ENCODE measurements at regions not wholly inside any gene's neighbourhood (a gene's known extent, or its start where the extent isn't known, plus 50 kb on each side); places are given as distances from the start of the nearest gene placed in this dataset.
"Not testable (repeated sequence)": the region's sequence is repeated elsewhere in the genome, so short reads cannot be mapped to it uniquely, and the experiment has no call there.

GRCh38 chr5:143524338-143524945 lies 121.0 kb upstream of the NR3C1 start:
- DNase-seq, result no peak

- no peak for DNase-seq
Measured at GRCh38 chr5:143521846-143522400, 118.4 kb upstream of the NR3C1 start.

DNA sequence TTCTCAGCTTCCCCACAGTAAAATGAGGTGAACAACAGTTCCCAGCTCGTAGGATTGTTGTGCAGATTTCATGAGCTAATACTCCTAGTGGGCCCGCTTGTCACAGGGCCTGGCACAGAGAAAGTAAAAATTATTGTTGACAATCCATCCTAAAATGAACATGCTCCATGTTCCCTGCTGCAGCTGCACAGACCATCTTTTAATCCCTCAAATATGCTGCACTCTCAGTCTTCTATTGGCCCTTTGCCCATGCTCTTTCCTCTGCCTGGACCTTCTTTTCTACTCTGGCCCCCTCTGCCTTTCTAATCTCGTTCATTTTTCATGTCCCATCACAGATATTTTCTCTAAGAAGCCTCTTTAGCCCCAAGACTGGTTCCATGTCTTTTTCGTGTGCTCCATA lies 117.7 kb upstream of the NR3C1 start:
- DNase-seq, result no peak

DNA sequence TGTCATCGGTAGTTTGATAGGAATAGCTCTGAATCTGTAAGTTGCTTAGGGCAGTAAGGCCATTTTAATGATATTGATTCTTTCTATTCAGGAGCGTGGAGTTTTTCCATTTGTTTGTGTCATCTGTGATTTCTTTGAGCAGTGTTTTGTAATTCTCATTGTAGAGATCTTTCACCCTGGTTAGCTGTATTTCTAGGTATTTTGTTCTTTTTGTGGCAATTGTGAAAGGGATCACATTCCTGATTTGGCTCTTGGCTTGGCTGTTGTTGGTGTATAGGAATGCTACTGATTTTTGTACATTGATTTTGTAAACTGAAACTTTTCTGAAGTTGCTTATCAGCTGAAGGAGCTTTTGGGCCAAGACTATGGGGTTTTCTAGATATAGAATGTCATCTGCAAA lies 115.7 kb upstream of the NR3C1 start:
- not testable (repeated sequence) for DNase-seq

GRCh38 chr5:143517824-143518223 lies 114.3 kb upstream of the NR3C1 start:
- not testable (repeated sequence) for DNase-seq

DNA sequence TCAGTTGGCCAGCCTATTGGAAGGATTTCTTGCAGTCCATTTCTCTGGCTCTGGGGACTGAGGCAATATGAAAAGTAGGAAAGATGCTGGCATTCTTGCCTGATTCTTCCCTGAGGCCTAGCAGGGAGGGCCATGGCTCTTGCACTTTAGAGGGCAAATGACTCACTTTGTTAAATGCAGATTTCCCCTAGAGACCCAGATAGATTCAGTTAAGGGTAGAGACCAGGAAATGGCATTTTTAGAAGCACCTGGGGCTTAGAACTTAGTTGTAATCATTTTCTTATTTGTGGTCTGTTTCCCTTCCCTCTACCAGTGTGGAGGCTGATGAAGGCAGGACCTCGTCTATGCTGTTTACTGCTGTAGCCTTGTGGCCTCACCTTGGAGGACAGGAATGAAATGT lies 112.8 kb upstream of the NR3C1 start:
- DNase-seq, result no peak

DNA sequence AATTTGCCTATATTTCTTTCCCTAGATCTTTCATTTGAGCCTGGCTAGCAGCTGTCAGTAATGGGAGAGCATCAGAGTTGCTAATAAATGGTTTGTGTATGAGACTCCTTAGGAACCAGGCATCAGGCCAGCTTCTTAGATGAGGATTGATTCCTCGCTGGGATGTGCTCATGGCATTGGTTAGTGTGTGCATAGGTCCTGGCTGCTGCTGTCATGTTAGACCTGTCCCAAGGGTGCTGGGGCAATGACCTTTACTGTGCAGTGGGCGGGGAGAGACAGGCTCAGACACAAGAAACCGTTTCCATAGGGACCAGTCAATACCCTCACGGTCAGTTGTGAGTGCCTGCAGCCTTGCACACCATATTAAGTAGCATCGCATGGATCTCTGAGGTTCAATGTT lies 112.3 kb upstream of the NR3C1 start:
- DNase-seq, result no peak

GRCh38 chr5:143514616-143515335 lies 111.3 kb upstream of the NR3C1 start:
- no peak for DNase-seq

- no peak for DNase-seq
Measured at GRCh38 chr5:143513720-143514119, 110.2 kb upstream of the NR3C1 start.

- no peak for DNase-seq
Measured at GRCh38 chr5:143511736-143512135, 108.2 kb upstream of the NR3C1 start.

DNA sequence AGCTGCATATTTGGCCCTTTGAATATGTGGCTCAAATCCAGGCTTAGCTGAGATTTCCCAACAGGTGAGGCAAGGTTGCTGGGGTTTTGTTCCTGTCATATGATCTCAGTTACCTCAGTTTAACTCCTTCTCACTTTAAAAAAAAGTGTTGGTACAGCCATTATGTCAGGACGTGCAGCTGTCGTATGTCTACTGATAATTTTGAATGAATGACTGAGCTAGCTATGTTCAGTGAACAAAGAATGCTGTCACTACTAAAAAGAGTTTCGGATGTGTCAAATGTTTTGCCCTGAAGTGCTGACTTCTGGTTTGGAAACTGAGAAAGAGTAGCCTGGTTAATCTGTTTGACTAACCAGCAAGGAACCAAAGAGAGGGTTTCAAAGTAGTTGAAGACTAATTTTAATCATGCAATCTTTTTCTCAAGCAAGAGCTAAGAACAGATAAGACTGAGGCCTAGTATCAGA lies 106.3 kb upstream of the NR3C1 start:
- no peak for DNase-seq

GRCh38 chr5:143506836-143507552 lies 103.5 kb upstream of the NR3C1 start:
- DNase-seq, result peak; percentile 10

DNA sequence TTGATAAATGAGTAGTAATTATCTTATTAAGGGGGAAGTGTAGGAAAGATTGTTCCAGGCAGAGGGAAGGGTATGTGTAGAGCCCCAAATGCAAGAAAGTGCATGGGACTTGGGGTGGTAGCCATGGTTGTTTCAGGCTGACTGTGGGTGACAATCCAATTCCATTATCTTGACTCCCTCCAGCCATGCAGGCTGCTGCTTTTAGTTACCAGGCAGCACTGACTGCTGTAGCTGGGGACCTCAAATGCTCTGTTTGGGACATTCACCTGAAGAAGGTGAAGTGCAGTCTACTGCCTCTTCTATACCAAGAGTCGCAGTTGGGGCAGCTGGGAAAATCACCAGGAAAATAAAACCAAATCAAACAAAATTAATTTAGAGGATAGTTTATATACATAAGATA lies 102.4 kb upstream of the NR3C1 start:
- no peak for DNase-seq

DNA sequence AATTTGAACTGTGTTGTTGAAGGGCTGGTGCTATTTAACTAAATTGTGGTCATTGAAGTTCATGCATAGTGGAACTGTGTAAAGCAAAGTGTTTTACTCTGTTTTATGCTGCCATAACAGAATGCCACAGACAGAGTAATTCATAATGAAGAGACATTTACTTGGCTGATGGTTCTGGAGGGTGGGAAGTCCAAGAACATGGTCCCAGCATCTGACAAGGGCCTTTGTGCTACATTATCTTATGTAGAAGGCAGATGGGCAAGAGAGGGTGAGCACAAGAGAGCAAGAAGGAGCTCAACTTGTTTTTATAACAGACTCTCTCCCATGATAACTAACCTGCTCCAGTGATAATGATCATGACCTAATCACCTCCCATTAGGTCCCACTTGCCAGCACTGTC lies 101.9 kb upstream of the NR3C1 start:
- no peak for DNase-seq

GRCh38 chr5:143501310-143502044 lies 98.0 kb upstream of the NR3C1 start:
- DNase-seq, result no peak

- DNase-seq, result no peak
Measured at GRCh38 chr5:143499480-143500114, 96.1 kb upstream of the NR3C1 start.

DNA sequence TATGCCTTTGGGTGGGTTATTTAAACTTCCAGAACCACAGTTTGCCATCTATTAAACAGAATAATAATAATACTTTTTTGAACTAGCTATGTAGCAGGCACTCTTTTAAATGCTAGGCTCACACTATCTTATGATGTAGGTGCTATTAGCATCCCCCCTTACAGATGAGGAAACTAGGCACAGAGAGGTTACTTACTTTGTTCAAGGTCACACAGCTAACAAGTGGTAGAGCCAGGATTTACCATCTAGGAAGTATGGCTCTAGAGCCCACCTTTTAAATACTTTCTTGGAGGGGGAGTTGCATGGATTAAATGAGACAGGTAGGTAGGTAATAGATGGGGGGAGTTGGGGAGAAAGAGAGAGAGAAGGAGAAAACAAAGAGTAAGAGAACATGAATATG lies 95.3 kb upstream of the NR3C1 start:
- no peak for DNase-seq

- no peak for DNase-seq
Measured at GRCh38 chr5:143497749-143498148, 94.3 kb upstream of the NR3C1 start.

DNA sequence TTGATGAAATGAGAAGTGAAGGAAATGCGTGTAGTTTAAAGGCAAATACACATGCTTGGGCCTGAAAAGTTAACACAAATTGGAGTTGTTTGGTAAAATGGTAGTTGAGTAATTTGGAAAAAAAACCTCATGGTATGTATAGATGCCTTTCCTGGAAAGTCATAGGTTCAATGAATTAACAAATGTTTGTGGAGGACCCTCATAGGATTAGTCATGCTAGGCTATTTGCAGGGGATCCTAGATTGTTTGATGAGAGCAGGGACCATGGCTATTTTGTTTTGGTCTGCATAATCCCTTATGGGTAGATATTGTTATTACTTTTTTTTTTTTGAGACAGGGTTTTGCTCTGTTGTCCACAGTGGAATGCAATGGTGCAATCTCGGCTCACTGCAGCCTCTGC lies 93.5 kb upstream of the NR3C1 start:
- DNase-seq, result no peak

DNA sequence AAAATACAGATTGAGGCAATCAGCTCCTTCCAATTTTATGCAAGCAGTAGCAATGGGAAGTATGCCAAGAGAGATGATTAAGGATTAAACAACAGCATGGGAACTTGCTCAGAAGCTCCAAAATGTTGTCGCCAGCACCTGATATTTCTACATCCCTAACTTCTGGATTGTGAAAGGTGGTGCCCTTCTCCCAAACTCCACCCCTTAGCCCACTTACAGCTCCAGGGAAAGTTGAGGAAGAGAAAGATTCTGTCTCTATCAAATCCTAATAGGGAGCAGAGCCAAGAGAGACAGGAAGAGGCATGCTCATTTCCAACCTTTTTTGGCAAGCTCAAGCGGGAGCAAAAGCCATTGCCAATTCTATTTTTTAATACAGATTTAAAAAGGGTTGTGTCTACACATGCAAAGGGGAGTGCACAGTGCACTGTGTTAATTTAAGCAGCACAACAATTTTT lies 92.4 kb upstream of the NR3C1 start:
- peak; percentile 17 for DNase-seq

DNA sequence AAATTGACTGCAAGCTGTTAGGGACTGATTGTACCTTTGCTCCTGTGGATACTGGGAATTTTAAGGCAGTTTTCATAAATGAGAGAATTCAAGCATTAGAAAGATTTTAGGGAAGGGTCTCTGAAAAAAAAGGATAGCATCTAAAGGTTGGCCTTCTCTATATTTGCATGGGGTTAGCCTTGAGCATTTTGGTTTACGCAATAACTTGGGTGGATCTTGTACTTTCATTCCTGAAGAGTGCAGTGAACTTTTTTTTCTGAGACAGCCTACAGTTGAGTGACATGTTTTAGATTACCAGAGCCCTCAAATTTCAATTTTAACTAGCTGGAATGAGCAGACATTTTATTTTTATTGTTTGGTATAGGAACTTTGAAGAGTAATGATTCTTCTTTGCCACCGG lies 91.6 kb upstream of the NR3C1 start:
- no peak for DNase-seq

DNA sequence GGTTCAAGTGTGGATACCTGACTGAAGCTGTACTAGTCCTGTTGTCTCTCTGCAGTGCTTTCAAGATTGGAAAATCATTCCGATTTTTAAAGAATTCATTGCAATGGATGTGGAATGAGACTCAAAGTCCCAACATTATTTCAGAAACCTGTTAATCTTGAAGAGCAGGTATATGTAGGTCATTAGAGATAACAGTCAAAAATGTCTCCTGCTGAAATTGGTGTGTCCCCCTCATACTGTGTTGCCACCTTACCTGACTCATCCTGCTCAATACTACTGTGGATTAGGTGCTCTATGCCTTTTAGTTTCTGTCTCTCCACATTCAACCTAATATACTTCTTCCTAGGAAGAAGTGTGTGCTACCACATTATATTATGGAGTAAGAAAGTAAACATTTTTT lies 91.1 kb upstream of the NR3C1 start:
- DNase-seq, result no peak

All from right kidney (tissue), 1 donor.